RPMI7951 (cell line): ENCODE measurements at regions not wholly inside any gene's neighbourhood (a gene's known extent, or its start where the extent isn't known, plus 50 kb on each side); places are given as distances from the start of the nearest gene placed in this dataset.
"Not testable (repeated sequence)": the region's sequence is repeated elsewhere in the genome, so short reads cannot be mapped to it uniquely, and the experiment has no call there.

Experiments used
- DNase-seq: peaks from one replicate; pipeline ENCODE4 v3.0.0-alpha.2; 2012; ENCODE audit warnings: low read depth

GRCh38 chrX:151042842-151043241, 59.7 kb downstream of the HMGB3 start:
- no peak for DNase-seq

GRCh38 chrX:151066373-151066772, 83.2 kb downstream of the HMGB3 start:
- DNase-seq = not testable (repeated sequence)

GRCh38 chrX:151073767-151074166, 90.6 kb downstream of the HMGB3 start:
- DNase-seq = no peak

GRCh38 chrX:151081016-151081415, 95.4 kb upstream of the GPR50 start:
- no peak for DNase-seq

GRCh38 chrX:151082077-151082948, 94.1 kb upstream of the GPR50 start:
- DNase-seq = peak; percentile 57

- DNase-seq = no peak
Measured at GRCh38 chrX:151084454-151084853, 91.9 kb upstream of the GPR50 start.

GRCh38 chrX:151085207-151085606, 91.2 kb upstream of the GPR50 start:
- DNase-seq = no peak

- DNase-seq = no peak
Measured at GRCh38 chrX:151088221-151088620, 88.2 kb upstream of the GPR50 start.

GRCh38 chrX:151099001-151099400, 77.4 kb upstream of the GPR50 start:
- no peak for DNase-seq

- DNase-seq = no peak
Measured at GRCh38 chrX:151100799-151101198, 75.6 kb upstream of the GPR50 start.

GRCh38 chrX:151113200-151113599, 63.2 kb upstream of the GPR50 start:
- DNase-seq = not testable (repeated sequence)
